Thoracic aorta (tissue), 2 donors: ENCODE measurements at regions not wholly inside any gene's neighbourhood (a gene's known extent, or its start where the extent isn't known, plus 50 kb on each side); places are given as distances from the start of the nearest gene placed in this dataset.

Experiments
- ATAC-seq: fragments of 150-250 bp; one replicate; pipeline ENCODE4 v1.8.0; 2017; ENCODE audit warnings: low read depth; ENCODE audit not compliant: insufficient number of reproducible peaks, low FRiP score
- DNase-seq: peaks from one replicate; pipeline ENCODE4 v3.0.0-alpha.2; 2020; ENCODE audit warnings: low spot score
- H3K27ac ChIP-seq, 2 donors: fragments of 200-600 bp; sonication (generic); 1 replicate in 1 of 2; 2 replicates in 1 of 2; pipeline ENCODE4 v1.5.1; 2016; ENCODE audit warnings: mild to moderate bottlenecking in 2 of 2, moderate library complexity in 2 of 2
- H3K27me3 ChIP-seq: fragments of 200-600 bp; sonication (generic); replicated peaks from 2 replicates; pipeline ENCODE4 v1.6.0; 2016; ENCODE audit warnings: mild to moderate bottlenecking; ENCODE audit not compliant: insufficient read depth
- H3K36me3 ChIP-seq: fragments of 200-600 bp; sonication (generic); one replicate; pipeline ENCODE4 v1.5.1; 2016
- H3K4me1 ChIP-seq, 2 donors: fragments of 200-600 bp; sonication (generic); 1 replicate in 1 of 2; 2 replicates in 1 of 2; pipeline versions ENCODE4 v1.5.1 to v1.6.0; 2016; ENCODE audit warnings: low read depth in 2 of 2, mild to moderate bottlenecking in 1 of 2; ENCODE audit not compliant: control insufficient read depth in 1 of 2
- H3K4me3 ChIP-seq: fragments of 200-600 bp; sonication (generic); 2 replicates; pipeline ENCODE4 v1.5.1; 2016; ENCODE audit warnings: mild to moderate bottlenecking
- H3K9me3 ChIP-seq: fragments of 200-600 bp; sonication (generic); 2 replicates; pipeline ENCODE4 v1.5.1; 2016
- CTCF ChIP-seq: fragments of 200-600 bp; sonication (generic); IDR thresholded peaks from one replicate; pipeline ENCODE4 v1.5.1; 2019; ENCODE audit warnings: antibody characterized with exemption

GRCh38 chr4:66885501-66886165 is 659.7 kb downstream of the CENPC start:
- Histone ChIP-seq H3K4me3 (no peak overlapping the region), H3K27me3 (no peaks in the 10 kb centered on the region), H3K9me3 (no peaks in the 10 kb centered on the region), H3K27ac (no peak overlapping the region), H3K4me1 (no peaks in the 10 kb centered on the region), H3K36me3 (no peaks in the 10 kb centered on the region)
- no peak for TF ChIP-seq CTCF
- DNase-seq (no peak), ATAC-seq (no peak)

- no peak for DNase-seq
- TF ChIP-seq CTCF: no peak
- no peak overlapping the region for H3K27ac ChIP-seq
- no peak overlapping the region for H3K4me3 ChIP-seq
- no peaks in the 10 kb centered on the region for H3K36me3 ChIP-seq
- H3K9me3 ChIP-seq: no peaks in the 10 kb centered on the region
- no peaks in the 10 kb centered on the region for H3K27me3 ChIP-seq
- no peaks in the 10 kb centered on the region for H3K4me1 ChIP-seq
- no peak for ATAC-seq
These were observed 668.4 kb downstream of the CENPC start for GRCh38 chr4:66876946-66877345.

- ATAC-seq (no peak), DNase-seq (no peak)
- Histone ChIP-seq H3K4me3 (no peak overlapping the region), H3K27me3 (no peaks in the 10 kb centered on the region), H3K36me3 (no peaks in the 10 kb centered on the region), H3K4me1 (no peaks in the 10 kb centered on the region), H3K27ac (no peak overlapping the region), H3K9me3 (no peaks in the 10 kb centered on the region)
- no peak for TF ChIP-seq CTCF
These were observed 672.6 kb downstream of the CENPC start for GRCh38 chr4:66872661-66873060.

- H3K27me3 ChIP-seq: no peaks in the 10 kb centered on the region
- H3K4me1 ChIP-seq: no peaks in the 10 kb centered on the region
- ATAC-seq (no peak), DNase-seq (no peak)
- no peak for TF ChIP-seq CTCF
- no peak overlapping the region for H3K4me3 ChIP-seq
- no peak overlapping the region for H3K27ac ChIP-seq
- H3K36me3 ChIP-seq: no peaks in the 10 kb centered on the region
- H3K9me3 ChIP-seq: no peaks in the 10 kb centered on the region
These were observed 681.8 kb downstream of the CENPC start for GRCh38 chr4:66863481-66863880.

GRCh38 chr4:66855956-66856355 is 689.3 kb downstream of the CENPC start:
- DNase-seq (no peak), ATAC-seq (no peak)
- TF ChIP-seq CTCF: no peak
- Histone ChIP-seq H3K27ac (no peak overlapping the region), H3K36me3 (no peaks in the 10 kb centered on the region), H3K27me3 (no peaks in the 10 kb centered on the region), H3K4me3 (no peak overlapping the region), H3K4me1 (no peaks in the 10 kb centered on the region), H3K9me3 (no peaks in the 10 kb centered on the region)
